Fibroblast of lung (primary cell): ENCODE measurements at regions not wholly inside any gene's neighbourhood (a gene's known extent, or its start where the extent isn't known, plus 50 kb on each side); places are given as distances from the start of the nearest gene placed in this dataset.

Experiments
- CTCF ChIP-seq, 2 donors: IDR thresholded peaks in 1 of 2; conservative IDR thresholded peaks in 1 of 2; 1 replicate in 1 of 2; 2 replicates in 1 of 2; pipeline ENCODE4 v1.5.1; 2011 to 2012; ENCODE audit warnings: low read length in 2 of 2, control low read depth in 1 of 2, inconsistent platforms in 1 of 2, low read depth in 1 of 2, mild to moderate bottlenecking in 1 of 2
- EZH2 ChIP-seq: IDR thresholded peaks from 2 replicates; pipeline ENCODE4 v1.5.1; 2012; ENCODE audit warnings: low read length, control low read depth, mild to moderate bottlenecking; ENCODE audit errors: missing control alignments

GRCh38 chr4:79087071-79087470, 147.8 kb upstream of the PAQR3 start:
- TF ChIP-seq EZH2 (no peak), CTCF (conservative IDR thresholded peaks at IDR 0.05 in 1 of 2, IDR thresholded peaks at IDR 0.05 in 1 of 2; ENCODE audit: low read depth in 1 of 2, low read length in 2 of 2) (no peak)
